NCI-H146 (cell line): ENCODE measurements at regions not wholly inside any gene's neighbourhood (a gene's known extent, or its start where the extent isn't known, plus 50 kb on each side); places are given as distances from the start of the nearest gene placed in this dataset.
"Not testable (repeated sequence)": the region's sequence is repeated elsewhere in the genome, so short reads cannot be mapped to it uniquely, and the experiment has no call there.

Experiments
- DNase-seq: peaks from one replicate; lab custom pipeline; 2025; lab: John Stamatoyannopoulos, UW

DNA sequence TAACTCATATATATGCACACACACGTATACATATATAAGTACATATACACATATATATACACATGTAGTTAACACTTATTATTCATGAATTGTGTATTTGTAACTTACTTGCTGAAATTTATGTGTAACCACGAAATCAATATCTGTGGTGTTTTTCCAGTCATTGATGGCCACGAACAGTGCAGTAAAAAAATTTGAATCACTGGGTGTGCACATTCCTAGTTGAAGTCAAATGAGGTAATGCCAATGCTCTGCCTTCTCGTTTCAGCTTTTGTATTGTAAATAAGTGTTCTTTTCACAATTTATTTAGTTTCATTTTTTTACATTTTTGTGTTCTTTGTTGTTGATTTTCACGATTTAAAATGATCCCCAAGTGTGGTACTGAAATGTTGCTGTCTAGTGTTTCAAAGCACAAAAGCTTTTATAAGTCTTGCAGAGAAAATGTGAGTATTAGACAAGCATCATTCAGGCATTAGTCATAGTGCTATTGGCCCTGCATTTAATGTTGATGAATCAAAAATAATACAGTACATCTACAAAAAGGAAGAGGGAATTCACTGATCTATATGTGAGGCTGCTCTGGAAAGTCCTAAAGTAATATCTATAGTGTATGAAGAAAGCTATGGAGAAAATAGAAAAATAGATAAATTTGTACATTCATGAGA, 419.0 kb downstream of the DSC3 start:
- DNase-seq: no peak

DNA sequence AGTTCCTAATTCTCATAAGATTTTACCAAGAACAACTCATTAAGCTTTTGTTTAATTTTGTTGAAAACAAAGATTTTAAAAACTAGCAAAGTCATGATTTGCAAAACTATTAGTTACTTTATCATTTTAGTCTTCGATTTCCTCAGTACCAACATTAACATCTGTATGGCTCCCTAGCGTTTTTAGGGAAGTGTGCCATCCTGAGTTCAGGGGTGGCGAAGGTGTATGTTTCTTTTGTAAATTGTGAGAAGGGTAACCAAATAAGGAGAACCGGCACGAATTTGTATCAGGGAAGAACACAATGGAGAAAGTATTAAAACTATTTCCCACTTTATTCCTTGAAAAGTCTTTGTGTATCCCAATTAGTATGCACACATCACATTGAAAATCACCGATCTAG, 419.9 kb downstream of the DSC3 start:
- DNase-seq: no peak

GRCh38 chr18:30622104-30622503, 420.4 kb downstream of the DSC3 start:
- DNase-seq: no peak

- no peak for DNase-seq
These were observed 424.0 kb downstream of the DSC3 start for GRCh38 chr18:30618567-30618966.

GRCh38 chr18:30616414-30616813, 426.1 kb downstream of the DSC3 start:
- DNase-seq: no peak

- no peak for DNase-seq
These were observed 429.1 kb downstream of the DSC3 start for GRCh38 chr18:30613467-30613801.

GRCh38 chr18:30601541-30601940, 441.0 kb downstream of the DSC3 start:
- DNase-seq: no peak

GRCh38 chr18:30597202-30597601, 445.3 kb downstream of the DSC3 start:
- no peak for DNase-seq

DNA sequence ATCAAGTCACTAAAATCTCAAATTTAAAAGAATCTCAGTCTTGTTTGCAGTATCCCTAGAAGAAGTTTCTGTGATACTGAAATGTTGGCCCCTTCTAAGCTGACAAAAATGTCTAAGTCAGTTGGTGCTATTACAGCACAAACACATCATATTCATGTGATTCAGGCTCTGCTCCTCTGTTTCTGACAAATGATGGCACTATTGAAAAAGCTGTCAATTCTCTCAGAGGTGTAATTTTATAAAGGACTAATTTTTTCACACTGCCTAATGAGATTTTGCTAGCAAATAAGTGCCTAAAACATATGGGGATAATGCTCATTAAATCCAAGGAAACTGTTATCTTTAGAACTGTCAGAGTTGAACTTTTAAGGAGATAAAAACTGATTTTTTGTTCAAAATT, 445.9 kb downstream of the DSC3 start:
- no peak for DNase-seq

- DNase-seq: no peak
These were observed 446.6 kb downstream of the DSC3 start for GRCh38 chr18:30595942-30596341.

DNA sequence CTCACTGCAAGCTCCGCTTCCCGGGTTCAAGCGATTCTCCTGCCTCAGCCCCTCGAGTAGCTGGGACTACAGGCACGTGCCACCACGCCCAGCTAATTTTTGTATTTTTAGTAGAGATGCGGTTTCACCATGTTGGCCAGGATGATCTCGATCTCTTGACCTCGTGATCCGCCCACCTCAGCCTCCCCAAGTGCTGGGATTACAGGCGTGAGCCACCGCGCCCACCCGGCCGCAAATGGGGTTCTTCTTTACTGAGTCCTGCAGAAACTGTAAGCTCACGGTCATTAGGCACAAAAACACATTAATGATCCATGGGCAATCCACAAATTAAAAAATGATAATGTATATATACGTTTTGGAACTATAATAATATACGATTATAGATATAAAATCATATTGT, 447.6 kb downstream of the DSC3 start:
- DNase-seq: not testable (repeated sequence)

GRCh38 chr18:30591462-30591861, 451.1 kb downstream of the DSC3 start:
- DNase-seq: no peak

DNA sequence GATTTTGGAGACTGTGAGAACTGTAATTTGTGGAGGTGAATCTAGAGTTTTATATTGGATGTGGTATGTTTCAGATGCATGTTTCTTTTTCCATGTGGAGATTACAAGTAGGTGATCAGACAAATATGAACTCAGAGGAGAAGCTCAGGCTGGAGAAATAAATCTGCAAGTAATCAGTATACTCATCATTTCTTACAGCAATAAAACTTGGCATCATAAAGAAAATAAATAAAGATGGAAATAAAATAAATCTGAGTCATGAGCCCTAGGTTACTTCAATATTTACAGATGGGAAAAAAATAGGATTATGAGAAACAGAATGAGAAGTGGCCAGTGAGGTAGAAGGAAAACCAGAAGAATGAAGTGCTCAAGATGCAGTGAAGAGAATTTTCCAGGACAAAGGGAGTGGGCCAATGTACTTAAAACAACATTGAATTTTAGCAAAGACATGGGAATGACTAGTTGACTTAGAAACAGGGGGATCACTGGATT, 453.8 kb downstream of the DSC3 start:
- DNase-seq: no peak

- no peak for DNase-seq
These were observed 458.8 kb downstream of the DSC3 start for GRCh38 chr18:30583768-30584167.

DNA sequence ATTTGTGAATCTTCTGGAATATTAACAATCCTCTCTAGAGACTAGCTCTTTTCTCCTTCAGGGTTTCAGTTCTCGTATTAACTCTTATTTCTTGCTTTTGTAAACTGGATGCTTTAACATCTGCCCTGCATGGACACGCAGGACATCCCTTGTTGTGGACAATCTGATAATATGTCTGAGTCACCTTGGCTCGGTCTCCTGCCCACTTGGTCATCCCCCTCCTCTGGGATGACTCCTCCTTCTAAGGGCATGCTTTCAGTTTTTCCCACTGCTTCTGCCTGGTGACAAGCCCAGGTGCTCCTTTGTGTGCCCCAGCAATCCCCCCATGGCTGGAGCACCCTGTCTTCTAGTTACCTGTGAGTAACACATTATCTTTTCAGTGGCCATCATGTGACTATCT, 460.5 kb downstream of the DSC3 start:
- no peak for DNase-seq

DNA sequence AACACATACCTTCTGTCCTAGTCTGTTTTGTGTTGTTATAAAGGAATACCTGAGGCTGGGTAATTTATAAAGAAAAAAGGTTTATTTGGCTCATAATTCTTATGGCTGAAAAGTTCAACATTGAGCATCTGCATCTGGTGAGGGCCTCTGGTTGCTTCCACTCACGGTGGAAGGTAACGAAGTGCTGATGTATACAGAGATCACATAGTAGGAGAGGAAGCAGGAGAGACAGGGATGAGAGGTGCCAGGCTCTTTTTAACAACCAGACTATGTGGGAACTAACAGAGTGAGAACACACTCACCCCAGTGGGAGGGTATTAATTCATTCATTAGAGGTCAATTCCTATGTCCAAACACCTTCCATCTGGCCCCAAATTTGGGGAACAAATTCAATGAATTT, 463.8 kb downstream of the DSC3 start:
- no peak for DNase-seq

GRCh38 chr18:30572214-30572613, 470.3 kb downstream of the DSC3 start:
- DNase-seq: no peak

DNA sequence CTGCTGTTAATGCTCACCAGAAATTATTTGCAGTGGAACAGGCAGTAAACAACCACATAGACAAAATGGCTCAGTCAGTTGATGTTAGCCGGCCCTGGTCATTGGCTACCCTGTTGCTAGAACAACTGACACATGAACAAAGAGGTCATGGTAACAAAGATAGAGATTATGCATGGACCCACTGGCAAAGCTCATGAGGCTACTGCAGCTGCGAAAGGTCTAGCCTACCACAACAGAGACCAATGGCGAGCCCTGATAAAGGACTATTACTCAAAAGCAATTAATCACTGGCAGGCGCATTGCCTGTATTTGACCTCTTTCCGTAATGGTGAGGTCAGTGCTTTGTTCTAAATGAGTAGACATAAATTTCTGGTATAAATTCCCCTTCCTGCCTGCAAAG, 474.2 kb downstream of the DSC3 start:
- no peak for DNase-seq

GRCh38 chr18:30566877-30567276, 475.7 kb downstream of the DSC3 start:
- no peak for DNase-seq

DNA sequence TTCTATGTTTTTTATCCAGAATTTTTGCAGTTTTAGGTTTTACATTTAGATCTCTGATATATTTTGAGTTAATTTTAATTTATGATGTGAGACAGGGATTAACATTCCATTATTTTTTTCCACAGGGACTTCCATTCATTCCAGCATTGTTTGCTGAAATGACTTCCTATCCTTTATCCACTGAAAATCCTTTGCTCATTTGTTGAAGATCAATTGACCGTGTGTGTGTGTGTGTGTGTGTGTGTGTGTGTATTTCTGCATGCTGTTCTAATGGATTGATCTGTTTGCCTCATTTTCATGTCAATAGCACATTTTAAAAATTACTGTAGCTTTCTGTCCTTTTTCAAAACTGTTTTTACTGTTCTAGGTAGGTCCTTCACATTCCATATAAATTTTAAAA, 480.3 kb downstream of the DSC3 start:
- DNase-seq: no peak

GRCh38 chr18:30556112-30556511, 486.4 kb downstream of the DSC3 start:
- no peak for DNase-seq

DNA sequence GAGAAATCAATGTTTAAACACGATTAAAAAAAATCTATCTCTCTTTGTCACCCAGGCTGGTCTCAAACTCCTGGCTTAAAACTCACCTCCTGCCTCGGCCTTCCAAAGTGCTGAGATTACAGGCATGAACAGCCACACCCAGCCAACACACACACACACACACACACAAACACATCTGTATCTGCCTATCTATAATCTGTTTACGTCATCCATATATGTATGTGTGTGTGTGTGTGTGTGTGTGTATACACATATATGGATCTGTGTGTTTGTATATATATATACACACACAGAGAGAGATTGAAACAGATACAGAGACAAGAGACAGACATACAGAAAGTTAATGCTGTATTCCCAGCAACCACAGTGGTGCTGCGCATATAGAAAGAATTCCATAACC, 497.1 kb downstream of the DSC3 start:
- DNase-seq: no peak

DNA sequence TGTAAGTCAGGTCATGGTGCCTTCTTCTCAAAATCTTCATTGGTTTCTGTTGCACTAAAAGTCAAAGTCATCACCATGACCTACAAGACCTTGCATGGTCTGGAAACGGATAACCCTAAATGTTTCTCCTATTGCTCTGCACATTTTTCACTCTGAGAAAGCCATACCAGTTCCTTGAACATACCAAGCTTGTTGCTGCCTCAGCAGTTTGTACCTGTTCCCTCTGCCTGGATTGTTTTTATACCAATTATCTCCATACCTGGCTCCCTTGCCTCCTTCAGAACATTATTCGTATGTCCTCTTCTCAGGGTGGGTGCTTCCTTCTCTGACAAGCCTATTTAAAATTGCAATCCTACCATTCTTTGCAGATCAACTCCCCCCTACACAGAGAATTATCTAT, 498.4 kb downstream of the DSC3 start:
- DNase-seq: no peak

DNA sequence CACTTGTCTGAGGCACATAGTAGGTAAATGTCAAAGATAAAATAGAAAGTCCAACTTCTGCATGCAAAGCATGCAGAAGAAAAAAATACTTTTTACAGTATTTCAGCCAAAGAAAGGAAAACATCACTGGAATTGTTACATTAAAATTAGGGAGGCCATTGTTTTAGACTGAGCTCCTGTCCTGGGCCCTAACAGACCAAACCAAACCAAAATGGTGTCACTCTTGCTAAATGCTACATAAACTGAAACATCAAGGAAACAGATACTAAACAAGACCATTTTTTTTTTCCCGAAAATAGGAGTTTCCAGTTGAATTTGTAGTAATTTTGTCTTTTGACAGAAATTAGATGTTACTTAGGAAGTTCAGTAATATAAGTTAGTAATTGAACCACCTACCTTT, 508.8 kb downstream of the DSC3 start:
- no peak for DNase-seq

GRCh38 chr18:30527917-30528316, 514.6 kb downstream of the DSC3 start:
- no peak for DNase-seq
